GM13977 (cell line): ENCODE measurements at regions not wholly inside any gene's neighbourhood (a gene's known extent, or its start where the extent isn't known, plus 50 kb on each side); places are given as distances from the start of the nearest gene placed in this dataset.

Experiments
- DNase-seq: peaks from one replicate; pipeline ENCODE4 v3.0.0; 2012; ENCODE audit warnings: low spot score
- CTCF ChIP-seq: IDR thresholded peaks from 2 replicates; pipeline ENCODE4 v1.5.1; 2012; ENCODE audit warnings: mild to moderate bottlenecking, control low read depth; ENCODE audit not compliant: insufficient read depth; ENCODE audit errors: extremely low read depth, missing control alignments
- in situ Hi-C: fragments of 300-500 bp; cut with MboI; formaldehyde crosslinking; loops from one replicate; pipeline ENCODE4 v1.12.0; 2022; ENCODE audit warnings: low sequenced_read_pairs, low pct_unique_long_range_greater_than_20kb, mixed read lengths, inconsistent platforms; ENCODE audit not compliant: unreplicated experiment

- DNase-seq: no peak
- no peak for TF ChIP-seq CTCF
- in situ Hi-C loops: no loop called here
These were observed 535.7 kb upstream of the FBXO33 start for GRCh38 chr14:39967885-39968284.

- no peak for DNase-seq
- no peak for TF ChIP-seq CTCF
These were observed 525.8 kb upstream of the FBXO33 start for GRCh38 chr14:39957987-39958386.

GRCh38 chr14:39957290-39957689, 525.1 kb upstream of the FBXO33 start:
- in situ Hi-C loops: no loop called here
- TF ChIP-seq CTCF: no peak
- DNase-seq: no peak

More at GRCh38 chr14:39957987-39958386, 525.8 kb upstream of the FBXO33 start:
- in situ Hi-C loops: no loop called here

GRCh38 chr14:39956372-39956771, 524.1 kb upstream of the FBXO33 start:
- peak; percentile 37 for TF ChIP-seq CTCF
- in situ Hi-C loops: no loop called here
- DNase-seq: no peak

GRCh38 chr14:39948235-39948634, 516.0 kb upstream of the FBXO33 start:
- no peak for DNase-seq
- in situ Hi-C loops: no loop called here
- TF ChIP-seq CTCF: no peak

- TF ChIP-seq CTCF: no peak
- DNase-seq: no peak
- in situ Hi-C loops: no loop called here
These were observed 514.6 kb upstream of the FBXO33 start for GRCh38 chr14:39946807-39947206.

- no peak for TF ChIP-seq CTCF
- in situ Hi-C loops: no loop called here
- no peak for DNase-seq
These were observed 506.8 kb upstream of the FBXO33 start for GRCh38 chr14:39939023-39939422.
